Progenitor cell of endocrine pancreas (in vitro differentiated cells): ENCODE measurements at regions not wholly inside any gene's neighbourhood (a gene's known extent, or its start where the extent isn't known, plus 50 kb on each side); places are given as distances from the start of the nearest gene placed in this dataset.

ENCODE experiments used
- DNase-seq: peaks from one replicate; pipeline ENCODE4 v3.0.0; 2021; ENCODE audit warnings: low spot score; ENCODE audit not compliant: unreplicated experiment
- H3K27ac Mint-ChIP-seq: 2 replicates; pipeline ENCODE4 v1.8.0; 2021; ENCODE audit warnings: mild to moderate bottlenecking, moderate library complexity, mixed read lengths
- H3K27me3 Mint-ChIP-seq: 2 replicates; pipeline ENCODE4 v1.8.0; 2021; ENCODE audit warnings: mixed read lengths
- H3K36me3 Mint-ChIP-seq: 2 replicates; pipeline ENCODE4 v1.8.0; 2022; ENCODE audit warnings: mixed read lengths; ENCODE audit not compliant: insufficient read depth
- H3K4me1 Mint-ChIP-seq: 2 replicates; pipeline ENCODE4 v1.8.0; 2021; ENCODE audit warnings: low read depth, mixed read lengths
- H3K4me3 Mint-ChIP-seq: 2 replicates; pipeline ENCODE4 v1.8.0; 2021; ENCODE audit warnings: low read depth, mild to moderate bottlenecking, moderate library complexity, mixed read lengths
- H3K9me3 Mint-ChIP-seq: 2 replicates; pipeline ENCODE4 v1.8.0; 2021; ENCODE audit warnings: low read depth, mixed read lengths
- CTCF ChIP-seq: fragments of 200-600 bp; sonication (generic); IDR thresholded peaks from one replicate; pipeline ENCODE4 v1.5.0; 2021; ENCODE audit warnings: antibody characterized with exemption, mild to moderate bottlenecking; ENCODE audit not compliant: unreplicated experiment

DNA sequence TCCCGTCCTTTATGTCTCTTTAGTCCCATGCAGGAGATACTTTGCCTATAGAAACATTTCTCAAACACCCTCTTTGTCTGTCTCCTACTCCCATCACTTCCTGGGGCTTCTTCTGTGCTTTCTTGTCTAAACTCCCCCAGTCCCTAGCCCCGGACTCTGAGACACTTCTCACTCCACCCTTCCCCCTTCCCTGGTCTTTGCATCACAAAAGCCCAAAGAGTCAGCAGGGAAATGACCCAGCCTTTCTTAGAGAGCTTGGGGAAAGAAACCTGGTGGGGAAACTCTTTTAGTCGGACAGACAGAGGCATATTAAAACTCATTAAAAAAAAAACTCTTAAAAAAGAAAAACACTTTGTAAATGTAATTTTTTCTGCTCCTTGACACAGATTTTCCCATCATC is 211.2 kb downstream of the TJP1 start:
- H3K27me3 Mint-ChIP-seq = peaks cover 24% of the 10 kb centered on the region
- no peak for DNase-seq
- H3K36me3 Mint-ChIP-seq = no peaks in the 10 kb centered on the region
- H3K4me3 Mint-ChIP-seq = no peak overlapping the region
- no peak for TF ChIP-seq CTCF
- H3K9me3 Mint-ChIP-seq = no peaks in the 10 kb centered on the region
- no peaks in the 10 kb centered on the region for H3K4me1 Mint-ChIP-seq
- no peak overlapping the region for H3K27ac Mint-ChIP-seq

GRCh38 chr15:29601811-29602210 is 220.5 kb downstream of the TJP1 start:
- TF ChIP-seq CTCF = no peak
- no peaks in the 10 kb centered on the region for H3K27me3 Mint-ChIP-seq
- H3K9me3 Mint-ChIP-seq = no peaks in the 10 kb centered on the region
- DNase-seq = no peak
- H3K27ac Mint-ChIP-seq = no peak overlapping the region
- H3K36me3 Mint-ChIP-seq = no peaks in the 10 kb centered on the region
- no peaks in the 10 kb centered on the region for H3K4me1 Mint-ChIP-seq
- no peak overlapping the region for H3K4me3 Mint-ChIP-seq

DNA sequence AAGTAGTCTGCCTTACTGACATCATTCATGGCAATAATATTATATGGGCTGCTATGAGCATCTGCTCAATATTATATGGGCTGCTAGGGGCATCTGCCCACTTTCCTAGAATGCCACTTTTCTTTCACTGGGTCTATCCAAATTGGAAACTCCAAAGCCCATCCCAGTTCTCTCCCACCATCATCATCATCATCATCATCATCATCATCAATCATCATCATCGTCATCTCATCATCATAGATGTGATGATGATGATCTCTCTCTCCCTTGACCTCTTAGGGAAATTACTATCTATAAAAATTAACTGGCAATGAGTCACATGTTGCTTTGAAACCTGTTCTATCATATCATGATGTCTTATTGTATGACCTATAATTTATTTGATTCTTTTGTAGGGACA is 222.0 kb downstream of the TJP1 start:
- no peaks in the 10 kb centered on the region for H3K27me3 Mint-ChIP-seq
- no peaks in the 10 kb centered on the region for H3K4me1 Mint-ChIP-seq
- no peaks in the 10 kb centered on the region for H3K36me3 Mint-ChIP-seq
- TF ChIP-seq CTCF = no peak
- no peaks in the 10 kb centered on the region for H3K9me3 Mint-ChIP-seq
- no peak overlapping the region for H3K27ac Mint-ChIP-seq
- no peak overlapping the region for H3K4me3 Mint-ChIP-seq
- no peak for DNase-seq

- no peaks in the 10 kb centered on the region for H3K4me1 Mint-ChIP-seq
- H3K36me3 Mint-ChIP-seq = no peaks in the 10 kb centered on the region
- no peak overlapping the region for H3K4me3 Mint-ChIP-seq
- no peaks in the 10 kb centered on the region for H3K9me3 Mint-ChIP-seq
- no peaks in the 10 kb centered on the region for H3K27me3 Mint-ChIP-seq
- TF ChIP-seq CTCF = no peak
- no peak for DNase-seq
- H3K27ac Mint-ChIP-seq = no peak overlapping the region
These were observed 226.0 kb downstream of the TJP1 start for GRCh38 chr15:29596266-29596665.

DNA sequence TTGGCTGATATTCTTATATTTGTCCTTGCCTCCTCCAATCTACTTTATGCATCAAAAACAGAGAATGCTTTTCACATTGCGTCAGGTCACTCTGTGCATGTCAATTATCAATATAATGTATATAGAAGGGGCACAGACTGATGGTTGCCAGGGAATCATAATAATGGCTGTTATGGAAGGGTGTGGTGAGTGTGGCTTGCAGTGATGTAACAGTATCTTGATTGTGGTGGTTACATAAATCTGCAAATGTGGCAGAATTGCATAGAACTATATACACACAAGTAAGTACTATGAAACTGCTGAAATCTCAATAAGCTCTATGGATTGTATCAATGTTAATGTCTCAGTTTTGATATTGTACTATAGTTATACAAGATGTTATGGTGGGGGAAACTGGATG is 228.6 kb downstream of the TJP1 start:
- no peak for TF ChIP-seq CTCF
- Mint-ChIP-seq H3K4me3 (no peak overlapping the region), H3K36me3 (no peaks in the 10 kb centered on the region), H3K4me1 (no peaks in the 10 kb centered on the region), H3K27ac (no peak overlapping the region), H3K27me3 (no peaks in the 10 kb centered on the region), H3K9me3 (no peaks in the 10 kb centered on the region)
- DNase-seq = no peak
